ENCODE measurements at regions not wholly inside any gene's neighbourhood (a gene's known extent, or its start where the extent isn't known, plus 50 kb on each side); places are given as distances from the start of the nearest gene placed in this dataset.
A peak's percentile ranks its signal among the peaks of the same experiment; 100 is the strongest.

DNA sequence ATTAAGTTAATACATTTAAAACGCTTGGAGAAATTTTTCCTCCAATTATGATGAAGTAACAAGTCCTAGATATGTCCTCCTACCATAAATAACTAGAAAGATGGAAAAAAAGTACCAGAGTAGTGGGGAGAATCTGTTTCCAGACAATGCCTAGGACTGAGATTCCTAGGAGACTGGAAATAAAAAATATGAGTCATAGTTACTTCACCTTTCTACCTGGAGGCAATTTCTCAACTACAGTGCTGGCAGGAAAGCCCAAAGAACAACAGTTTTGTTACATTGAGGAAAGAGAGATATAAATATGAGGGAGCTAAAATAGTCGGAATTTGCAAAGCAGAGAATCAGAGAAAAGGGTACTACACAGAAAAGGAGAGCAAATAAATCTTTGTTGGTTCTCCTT is 202.1 kb upstream of the ARHGAP42 start:
- TF ChIP-seq, protein P1, sequence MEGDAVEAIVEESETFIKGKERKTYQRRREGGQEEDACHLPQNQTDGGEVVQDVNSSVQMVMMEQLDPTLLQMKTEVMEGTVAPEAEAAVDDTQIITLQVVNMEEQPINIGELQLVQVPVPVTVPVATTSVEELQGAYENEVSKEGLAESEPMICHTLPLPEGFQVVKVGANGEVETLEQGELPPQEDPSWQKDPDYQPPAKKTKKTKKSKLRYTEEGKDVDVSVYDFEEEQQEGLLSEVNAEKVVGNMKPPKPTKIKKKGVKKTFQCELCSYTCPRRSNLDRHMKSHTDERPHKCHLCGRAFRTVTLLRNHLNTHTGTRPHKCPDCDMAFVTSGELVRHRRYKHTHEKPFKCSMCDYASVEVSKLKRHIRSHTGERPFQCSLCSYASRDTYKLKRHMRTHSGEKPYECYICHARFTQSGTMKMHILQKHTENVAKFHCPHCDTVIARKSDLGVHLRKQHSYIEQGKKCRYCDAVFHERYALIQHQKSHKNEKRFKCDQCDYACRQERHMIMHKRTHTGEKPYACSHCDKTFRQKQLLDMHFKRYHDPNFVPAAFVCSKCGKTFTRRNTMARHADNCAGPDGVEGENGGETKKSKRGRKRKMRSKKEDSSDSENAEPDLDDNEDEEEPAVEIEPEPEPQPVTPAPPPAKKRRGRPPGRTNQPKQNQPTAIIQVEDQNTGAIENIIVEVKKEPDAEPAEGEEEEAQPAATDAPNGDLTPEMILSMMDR (IDR thresholded peaks at IDR 0.05; ENCODE audit: extremely low read depth, insufficient read depth, missing control alignments) = no peak
- in situ Hi-C loops (cut with MboI; ENCODE audit: low pct_unique_long_range_greater_than_20kb, low sequenced_read_pairs, unreplicated experiment) = no loop called here
- DNase-seq (ENCODE audit: low spot score) = no peak

DNA sequence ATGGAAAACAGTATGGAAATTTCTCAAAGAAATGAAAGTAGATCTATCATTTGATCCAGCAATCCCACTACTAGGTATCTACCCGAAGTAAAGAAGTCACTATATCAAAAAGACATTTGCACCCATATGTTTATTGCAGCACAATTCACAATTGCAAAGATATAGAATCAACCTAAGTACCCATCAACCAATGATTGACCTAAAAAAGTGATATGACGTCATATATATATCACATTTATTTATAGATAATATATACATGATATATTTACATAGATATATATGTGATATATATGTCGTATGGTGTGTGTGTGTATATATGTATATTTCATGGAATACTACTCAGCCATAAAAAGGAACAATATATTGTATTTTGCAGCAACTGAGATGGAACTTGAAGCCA is 188.3 kb upstream of the ARHGAP42 start:
- DNase-seq (ENCODE audit: low spot score) = no peak
- in situ Hi-C loops (cut with MboI; ENCODE audit: low pct_unique_long_range_greater_than_20kb, low sequenced_read_pairs, unreplicated experiment) = no loop called here
- TF ChIP-seq, protein P1 (IDR thresholded peaks at IDR 0.05; ENCODE audit: extremely low read depth, insufficient read depth, missing control alignments) = no peak

DNA sequence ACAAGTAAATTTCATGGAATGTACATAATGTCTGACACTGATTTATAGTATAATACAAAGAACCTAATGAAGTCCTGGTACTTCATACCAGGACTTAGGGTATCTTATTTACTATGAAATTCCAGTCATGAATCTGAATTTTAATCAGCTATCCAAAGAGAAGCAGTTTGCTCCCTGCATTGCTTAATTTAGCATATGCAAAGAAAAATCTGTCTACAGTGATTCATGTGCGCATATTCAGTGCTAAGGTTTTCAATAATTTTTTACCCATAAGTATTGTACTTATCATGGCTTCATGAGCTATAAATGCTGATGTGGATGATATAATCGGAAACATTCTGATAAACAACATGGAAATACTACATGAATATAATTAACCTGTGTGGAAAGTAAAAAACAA is 185.6 kb upstream of the ARHGAP42 start:
- in situ Hi-C loops (cut with MboI; ENCODE audit: low pct_unique_long_range_greater_than_20kb, low sequenced_read_pairs, unreplicated experiment) = no loop called here
- DNase-seq (ENCODE audit: low spot score) = no peak
- TF ChIP-seq, protein P1 (IDR thresholded peaks at IDR 0.05; ENCODE audit: extremely low read depth, insufficient read depth, missing control alignments) = no peak

DNA sequence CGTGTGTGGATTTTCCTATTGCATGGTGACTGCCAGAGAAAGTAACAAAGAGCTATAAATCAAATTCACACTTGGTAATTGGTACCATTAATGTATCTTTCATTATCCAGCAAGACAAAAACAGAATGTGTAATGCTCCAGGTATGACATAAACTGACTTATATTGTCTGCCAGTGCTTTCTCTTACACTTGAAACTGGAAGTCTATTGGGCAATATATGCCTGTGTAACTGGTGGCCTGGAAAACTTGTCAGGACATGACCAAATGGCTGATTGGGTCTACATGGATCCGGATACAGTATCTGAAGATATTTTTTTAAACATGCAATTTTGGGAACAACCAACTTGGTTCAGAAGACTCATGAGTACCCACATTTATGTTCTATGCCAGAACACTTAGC is 174.6 kb upstream of the ARHGAP42 start:
- in situ Hi-C loops (cut with MboI; ENCODE audit: low pct_unique_long_range_greater_than_20kb, low sequenced_read_pairs, unreplicated experiment) = no loop called here
- TF ChIP-seq, protein P1 (IDR thresholded peaks at IDR 0.05; ENCODE audit: extremely low read depth, insufficient read depth, missing control alignments) = no peak
- DNase-seq (ENCODE audit: low spot score) = no peak

DNA sequence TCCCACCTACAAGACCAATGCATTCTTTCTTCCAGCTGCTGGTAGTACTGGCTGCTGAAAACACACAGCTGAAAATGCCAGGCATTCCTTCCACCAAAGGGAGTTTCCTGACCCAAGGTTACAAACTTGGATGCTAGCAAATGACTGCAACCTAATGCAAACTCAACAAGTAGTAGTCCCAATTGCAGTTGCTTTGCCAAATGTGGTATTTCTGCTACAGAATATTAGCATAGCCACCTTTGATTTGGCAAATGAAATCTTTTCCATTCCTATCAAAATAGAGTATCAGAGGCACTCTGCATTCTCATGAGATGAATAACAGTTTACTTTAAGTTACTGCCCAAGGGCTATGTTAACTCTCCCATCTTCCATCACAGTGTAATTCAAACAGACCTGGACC is 172.0 kb upstream of the ARHGAP42 start:
- in situ Hi-C loops (cut with MboI; ENCODE audit: low pct_unique_long_range_greater_than_20kb, low sequenced_read_pairs, unreplicated experiment) = no loop called here
- DNase-seq (ENCODE audit: low spot score) = no peak
- TF ChIP-seq, protein P1 (IDR thresholded peaks at IDR 0.05; ENCODE audit: extremely low read depth, insufficient read depth, missing control alignments) = no peak

DNA sequence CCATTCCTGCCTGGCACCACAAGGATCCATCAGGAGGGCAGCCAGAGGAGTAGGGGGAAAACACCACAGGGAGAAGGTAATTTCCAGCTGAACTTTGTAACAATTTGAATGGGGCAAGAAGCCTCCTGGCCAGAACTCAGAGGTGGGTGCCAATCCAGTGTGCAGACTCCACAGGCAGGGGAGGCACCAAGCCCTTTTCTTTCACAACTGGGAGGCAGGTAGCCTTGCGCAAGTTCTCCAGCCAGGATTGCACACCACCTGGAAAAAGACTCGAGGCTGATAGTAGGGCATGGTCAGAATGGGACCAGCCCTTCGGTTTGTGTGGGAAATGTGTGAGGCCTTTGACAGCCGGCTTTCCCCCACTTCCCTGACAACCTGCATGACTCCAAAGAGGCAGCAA is 161.9 kb upstream of the ARHGAP42 start:
- in situ Hi-C loops (cut with MboI; ENCODE audit: low pct_unique_long_range_greater_than_20kb, low sequenced_read_pairs, unreplicated experiment) = no loop called here
- TF ChIP-seq, protein P1 (IDR thresholded peaks at IDR 0.05; ENCODE audit: extremely low read depth, insufficient read depth, missing control alignments) = no peak
- no peak for DNase-seq (ENCODE audit: low spot score)

DNA sequence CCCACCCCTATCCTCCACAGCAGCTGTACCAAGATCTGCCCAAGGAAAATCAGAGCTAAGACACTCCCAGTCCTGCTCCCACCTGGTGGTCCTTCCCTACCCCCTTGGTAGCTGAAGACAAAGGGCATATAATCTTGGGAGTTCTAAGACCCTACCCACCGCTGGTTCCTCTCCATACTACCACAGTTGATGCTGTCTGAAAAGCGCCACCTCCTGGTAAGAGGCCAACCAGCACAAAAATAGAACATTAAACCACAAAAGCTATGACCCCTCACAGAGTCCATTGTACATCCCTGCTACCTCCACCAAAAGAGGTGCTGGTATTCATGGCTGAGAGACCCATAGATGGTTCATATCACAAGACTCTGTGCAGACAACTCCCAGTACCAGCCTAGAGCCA is 161.5 kb upstream of the ARHGAP42 start:
- TF ChIP-seq, protein P1 (IDR thresholded peaks at IDR 0.05; ENCODE audit: extremely low read depth, insufficient read depth, missing control alignments) = peak; percentile 23
- no peak for DNase-seq (ENCODE audit: low spot score)
- in situ Hi-C loops (cut with MboI; ENCODE audit: low pct_unique_long_range_greater_than_20kb, low sequenced_read_pairs, unreplicated experiment) = no loop called here

Data from GM13977 (cell line).